Right lobe of liver (tissue), 6 donors: ENCODE measurements at regions not wholly inside any gene's neighbourhood (a gene's known extent, or its start where the extent isn't known, plus 50 kb on each side); places are given as distances from the start of the nearest gene placed in this dataset.

ENCODE experiments used
- ATAC-seq, 4 donors: fragments of 200-7000 bp; cut with Tn5 transposase; one replicate each; pipeline ENCODE4 v1.9.1; 2020; ENCODE audit warnings: mild to moderate bottlenecking in 4 of 4, moderate library complexity in 4 of 4
- DNase-seq, 3 donors: peaks; one replicate each; pipeline ENCODE4 v3.0.0-alpha.2; 2020
- H3K27ac ChIP-seq, 3 donors: fragments of 200-600 bp; one replicate each; pipeline ENCODE4 v1.8.0; 2022
- H3K27me3 ChIP-seq, 2 donors: fragments of 200-600 bp; one replicate each; pipeline ENCODE4 v1.8.0; 2022
- H3K36me3 ChIP-seq, 4 donors: fragments of 200-600 bp; sonication (generic) in 1 of 4; one replicate each; pipeline versions ENCODE4 v1.5.1 to v1.8.0; 2017 to 2022; ENCODE audit warnings: control low read depth in 1 of 4
- H3K4me1 ChIP-seq, 4 donors: fragments of 200-600 bp; sonication (generic) in 1 of 4; one replicate each; pipeline versions ENCODE4 v1.5.1 to v1.8.0; 2017 to 2022; ENCODE audit warnings: control low read depth in 1 of 4
- H3K4me3 ChIP-seq, 3 donors: fragments of 200-600 bp; one replicate each; pipeline ENCODE4 v1.8.0; 2022
- H3K9me3 ChIP-seq, 4 donors: fragments of 200-600 bp; sonication (generic) in 1 of 4; one replicate each; pipeline versions ENCODE4 v1.5.1 to v1.8.0; 2017 to 2022; ENCODE audit warnings: control low read depth in 1 of 4
- CTCF ChIP-seq, 4 donors: fragments of 200-600 bp in 3 of 4; fragments of 450-650 bp in 1 of 4; IDR thresholded peaks; one replicate each; pipeline versions ENCODE4 v1.5.1 to v1.8.0; 2016 to 2022; ENCODE audit warnings: antibody characterized with exemption in 4 of 4, mild to moderate bottlenecking in 2 of 4
- POLR2A ChIP-seq: fragments of 450-650 bp; IDR thresholded peaks from one replicate; pipeline ENCODE4 v1.6.1; 2017; ENCODE audit warnings: antibody characterized with exemption, mild to moderate bottlenecking
- WGBS: methylation state at CpG from one replicate; pipeline ENCODE4 v1.1.6; 2018; ENCODE audit warnings: low coverage, low lambda C conversion rate; ENCODE audit not compliant: insufficient coverage; ENCODE audit errors: missing lambda C conversion rate; 5-methylcytosine and 5-hydroxymethylcytosine counted together
- intact Hi-C, 2 donors: fragments of 100-400 bp; cut with DNase I; formaldehyde crosslinking; loops; one replicate each; pipeline versions ENCODE4 v1.11.2 to v1.14.1; 2022
- donor health status: DM: no; HTN: yes; CAD: no.
- donor health status: DM: no; HTN: no; CAD: no.
- donor health status: DM: no; HTN: no; CAD: no.
- donor health status: DM: no; HTN: yes; CAD: no.
- donor health status: DM: no; HTN: yes; CAD: no.

GRCh38 chr10:58957517-58957916 lies 218.9 kb upstream of the PHYHIPL start:
- Histone ChIP-seq H3K27me3 (no peaks in the 10 kb centered on the region), H3K4me3 (no peak overlapping the region), H3K27ac (no peak overlapping the region), H3K4me1 (no peaks in the 10 kb centered on the region), H3K9me3 (no peaks in the 10 kb centered on the region), H3K36me3 (no peaks in the 10 kb centered on the region)
- ATAC-seq: no peak
- intact Hi-C loops: no loop called here
- 81% methylated on average over 1 of the region's 1 CpG for WGBS
- TF ChIP-seq POLR2A: no peak
- TF ChIP-seq CTCF (IDR thresholded peaks at IDR 0.05): no peak
- DNase-seq: no peak

- TF ChIP-seq CTCF (IDR thresholded peaks at IDR 0.05) (peak in 2 of 4 donors; percentile 10 to 23), POLR2A (no peak)
- H3K4me1 ChIP-seq: peaks cover 0 to 10% (median 0%) of the 10 kb centered on the region in 4 donors
- H3K27ac ChIP-seq: no peak overlapping the region
- no peaks in the 10 kb centered on the region for H3K27me3 ChIP-seq
- ATAC-seq: no peak
- intact Hi-C loops: no loop called here
- H3K36me3 ChIP-seq: no peaks in the 10 kb centered on the region
- no peak for DNase-seq
- H3K9me3 ChIP-seq: no peaks in the 10 kb centered on the region
- H3K4me3 ChIP-seq: no peak overlapping the region
- WGBS: 37% methylated on average over 3 of the region's 3 CpGs
Observed at GRCh38 chr10:58963101-58963534, 213.3 kb upstream of the PHYHIPL start.

- Histone ChIP-seq H3K9me3 (no peaks in the 10 kb centered on the region), H3K4me3 (no peak overlapping the region), H3K4me1 (peaks cover 0 to 11% (median 0%) of the 10 kb centered on the region in 4 donors), H3K36me3 (no peaks in the 10 kb centered on the region), H3K27me3 (no peaks in the 10 kb centered on the region), H3K27ac (no peak overlapping the region)
- intact Hi-C loops: no loop called here
- WGBS: 67% methylated on average over 1 of the region's 3 CpGs
- ATAC-seq: no peak
- TF ChIP-seq POLR2A (no peak), CTCF (IDR thresholded peaks at IDR 0.05) (no peak)
- no peak for DNase-seq
Observed at GRCh38 chr10:58963723-58964124, 212.7 kb upstream of the PHYHIPL start.

GRCh38 chr10:58965855-58966254 lies 210.6 kb upstream of the PHYHIPL start:
- no peaks in the 10 kb centered on the region for H3K9me3 ChIP-seq
- no peaks in the 10 kb centered on the region for H3K27me3 ChIP-seq
- no peak for DNase-seq
- H3K4me3 ChIP-seq: no peak overlapping the region
- intact Hi-C loops: no loop called here
- ATAC-seq: no peak
- no peak for TF ChIP-seq CTCF (IDR thresholded peaks at IDR 0.05)
- no peak for TF ChIP-seq POLR2A
- WGBS: no CpG with 5 or more reads among the region's 1 CpG
- H3K27ac ChIP-seq: no peak overlapping the region
- H3K4me1 ChIP-seq: peaks cover 0 to 11% (median 0%) of the 10 kb centered on the region in 4 donors
- no peaks in the 10 kb centered on the region for H3K36me3 ChIP-seq
